Esophagus squamous epithelium (tissue), 4 donors: ENCODE measurements at regions not wholly inside any gene's neighbourhood (a gene's known extent, or its start where the extent isn't known, plus 50 kb on each side); places are given as distances from the start of the nearest gene placed in this dataset.

Experiments used
- CTCF ChIP-seq, 6 experiments: fragments of 450-650 bp in 4 of 6; fragments of 200-600 bp in 2 of 6; sonication (generic) in 2 of 6; IDR thresholded peaks; one replicate each; pipeline ENCODE4 v1.5.1; 2016 to 2019; ENCODE audit warnings: antibody characterized with exemption in 6 of 6, mild to moderate bottlenecking in 4 of 6, moderate library complexity in 4 of 6
- POLR2A ChIP-seq, 4 donors: fragments of 450-650 bp; IDR thresholded peaks; one replicate each; pipeline ENCODE4 v1.6.1; 2017; ENCODE audit warnings: antibody characterized with exemption in 4 of 4, mild to moderate bottlenecking in 4 of 4, moderate library complexity in 3 of 4

GRCh38 chr18:70398076-70398475, 109.2 kb downstream of the SOCS6 start:
- no peak for TF ChIP-seq CTCF (IDR thresholded peaks at IDR 0.05)
- no peak for TF ChIP-seq POLR2A (IDR thresholded peaks at IDR 0.05)
